Mesothelial cell of epicardium (in vitro differentiated cells): ENCODE measurements at regions not wholly inside any gene's neighbourhood (a gene's known extent, or its start where the extent isn't known, plus 50 kb on each side); places are given as distances from the start of the nearest gene placed in this dataset.

Source experiments
- DNase-seq, 2 experiments: peaks; one replicate each; pipeline ENCODE4 v3.0.0; 2021; ENCODE audit warnings: low spot score in 2 of 2; ENCODE audit not compliant: unreplicated experiment in 2 of 2
- H3K27ac Mint-ChIP-seq: 2 replicates; pipeline ENCODE4 v1.8.0; 2021; ENCODE audit warnings: mixed read lengths
- H3K27me3 Mint-ChIP-seq: 2 replicates; pipeline ENCODE4 v1.8.0; 2021; ENCODE audit warnings: low read depth, mixed read lengths
- H3K36me3 Mint-ChIP-seq: 2 replicates; pipeline ENCODE4 v1.8.0; 2021; ENCODE audit warnings: mixed read lengths
- H3K4me1 Mint-ChIP-seq: 2 replicates; pipeline ENCODE4 v1.8.0; 2021; ENCODE audit warnings: mixed read lengths
- H3K4me3 Mint-ChIP-seq: 2 replicates; pipeline ENCODE4 v1.8.0; 2021; ENCODE audit warnings: mild to moderate bottlenecking, moderate library complexity, mixed read lengths
- H3K9me3 Mint-ChIP-seq: 2 replicates; pipeline ENCODE4 v1.8.0; 2021; ENCODE audit warnings: mixed read lengths
- TF ChIP-seq, protein P1 (sequence below): fragments of 200-600 bp; sonication (generic); IDR thresholded peaks from one replicate; pipeline ENCODE4 v1.5.0; 2021; ENCODE audit warnings: antibody characterized with exemption; ENCODE audit not compliant: unreplicated experiment

DNA sequence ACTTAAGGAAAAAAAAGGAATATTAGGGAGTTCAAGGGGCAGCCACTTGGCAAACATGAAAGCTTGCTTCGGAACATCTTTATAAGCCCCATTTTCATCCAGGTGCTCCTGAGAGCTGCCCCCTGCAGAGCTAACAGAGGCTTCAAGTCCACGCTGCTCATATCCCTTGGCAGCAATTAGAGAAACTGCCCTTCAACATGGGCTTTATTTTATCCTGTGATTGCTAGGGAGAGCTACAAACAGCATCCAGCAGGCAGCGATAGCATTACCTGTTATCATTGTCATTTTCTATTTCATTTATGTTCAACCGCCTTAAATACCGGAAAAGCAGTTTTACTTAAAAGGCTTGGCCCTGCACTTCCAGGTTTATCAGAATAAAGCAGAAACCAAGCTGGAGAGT is 68.4 kb upstream of the MCTP2 start:
- H3K36me3 Mint-ChIP-seq = no peaks in the 10 kb centered on the region
- DNase-seq = no peak
- no peaks in the 10 kb centered on the region for H3K27me3 Mint-ChIP-seq
- peaks cover 5% of the 10 kb centered on the region for H3K9me3 Mint-ChIP-seq
- TF ChIP-seq, protein P1, sequence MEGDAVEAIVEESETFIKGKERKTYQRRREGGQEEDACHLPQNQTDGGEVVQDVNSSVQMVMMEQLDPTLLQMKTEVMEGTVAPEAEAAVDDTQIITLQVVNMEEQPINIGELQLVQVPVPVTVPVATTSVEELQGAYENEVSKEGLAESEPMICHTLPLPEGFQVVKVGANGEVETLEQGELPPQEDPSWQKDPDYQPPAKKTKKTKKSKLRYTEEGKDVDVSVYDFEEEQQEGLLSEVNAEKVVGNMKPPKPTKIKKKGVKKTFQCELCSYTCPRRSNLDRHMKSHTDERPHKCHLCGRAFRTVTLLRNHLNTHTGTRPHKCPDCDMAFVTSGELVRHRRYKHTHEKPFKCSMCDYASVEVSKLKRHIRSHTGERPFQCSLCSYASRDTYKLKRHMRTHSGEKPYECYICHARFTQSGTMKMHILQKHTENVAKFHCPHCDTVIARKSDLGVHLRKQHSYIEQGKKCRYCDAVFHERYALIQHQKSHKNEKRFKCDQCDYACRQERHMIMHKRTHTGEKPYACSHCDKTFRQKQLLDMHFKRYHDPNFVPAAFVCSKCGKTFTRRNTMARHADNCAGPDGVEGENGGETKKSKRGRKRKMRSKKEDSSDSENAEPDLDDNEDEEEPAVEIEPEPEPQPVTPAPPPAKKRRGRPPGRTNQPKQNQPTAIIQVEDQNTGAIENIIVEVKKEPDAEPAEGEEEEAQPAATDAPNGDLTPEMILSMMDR = no peak
- H3K4me1 Mint-ChIP-seq = peaks cover 3% of the 10 kb centered on the region
- no peak overlapping the region for H3K4me3 Mint-ChIP-seq
- H3K27ac Mint-ChIP-seq = no peak overlapping the region

DNA sequence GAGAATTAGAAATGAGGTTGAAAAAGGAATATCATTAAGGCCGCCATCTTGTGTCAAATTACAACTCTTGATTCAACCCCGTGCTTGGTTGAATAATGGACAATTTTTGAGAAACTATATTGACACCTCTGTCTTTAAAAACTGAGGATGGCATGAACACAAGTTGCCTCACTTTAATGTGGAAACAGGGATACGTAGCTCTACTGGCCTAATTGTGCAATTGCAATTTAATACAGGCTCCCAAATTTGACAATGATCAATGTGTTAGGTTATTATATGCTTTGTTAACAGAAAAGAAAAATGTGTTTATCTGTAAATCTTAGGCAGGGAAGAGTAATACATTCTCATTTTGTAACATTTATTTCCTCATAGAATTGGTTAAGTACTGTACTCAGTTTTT is 77.1 kb upstream of the MCTP2 start:
- TF ChIP-seq, protein P1 = no peak
- H3K27ac Mint-ChIP-seq = no peak overlapping the region
- no peaks in the 10 kb centered on the region for H3K36me3 Mint-ChIP-seq
- peaks cover 16% of the 10 kb centered on the region for H3K9me3 Mint-ChIP-seq
- peaks cover 4% of the 10 kb centered on the region for H3K27me3 Mint-ChIP-seq
- H3K4me1 Mint-ChIP-seq = peaks cover 7% of the 10 kb centered on the region
- DNase-seq = no peak
- H3K4me3 Mint-ChIP-seq = no peak overlapping the region

- peaks cover 18% of the 10 kb centered on the region for H3K9me3 Mint-ChIP-seq
- no peak for DNase-seq
- no peak overlapping the region for H3K4me3 Mint-ChIP-seq
- H3K27ac Mint-ChIP-seq = peak overlapping the region; percentile 25
- TF ChIP-seq, protein P1 = no peak
- peaks cover 9% of the 10 kb centered on the region for H3K27me3 Mint-ChIP-seq
- H3K36me3 Mint-ChIP-seq = peaks cover 3% of the 10 kb centered on the region
- peaks cover 4% of the 10 kb centered on the region for H3K4me1 Mint-ChIP-seq
Measured at GRCh38 chr15:94145046-94145445, 86.3 kb upstream of the MCTP2 start.

GRCh38 chr15:94141802-94142201 is 89.6 kb upstream of the MCTP2 start:
- Mint-ChIP-seq H3K9me3 (peaks cover 15% of the 10 kb centered on the region), H3K4me1 (peaks cover 4% of the 10 kb centered on the region), H3K27ac (no peak overlapping the region), H3K4me3 (no peak overlapping the region), H3K27me3 (peaks cover 24% of the 10 kb centered on the region), H3K36me3 (peaks cover 3% of the 10 kb centered on the region)
- TF ChIP-seq, protein P1 = no peak
- DNase-seq = no peak

DNA sequence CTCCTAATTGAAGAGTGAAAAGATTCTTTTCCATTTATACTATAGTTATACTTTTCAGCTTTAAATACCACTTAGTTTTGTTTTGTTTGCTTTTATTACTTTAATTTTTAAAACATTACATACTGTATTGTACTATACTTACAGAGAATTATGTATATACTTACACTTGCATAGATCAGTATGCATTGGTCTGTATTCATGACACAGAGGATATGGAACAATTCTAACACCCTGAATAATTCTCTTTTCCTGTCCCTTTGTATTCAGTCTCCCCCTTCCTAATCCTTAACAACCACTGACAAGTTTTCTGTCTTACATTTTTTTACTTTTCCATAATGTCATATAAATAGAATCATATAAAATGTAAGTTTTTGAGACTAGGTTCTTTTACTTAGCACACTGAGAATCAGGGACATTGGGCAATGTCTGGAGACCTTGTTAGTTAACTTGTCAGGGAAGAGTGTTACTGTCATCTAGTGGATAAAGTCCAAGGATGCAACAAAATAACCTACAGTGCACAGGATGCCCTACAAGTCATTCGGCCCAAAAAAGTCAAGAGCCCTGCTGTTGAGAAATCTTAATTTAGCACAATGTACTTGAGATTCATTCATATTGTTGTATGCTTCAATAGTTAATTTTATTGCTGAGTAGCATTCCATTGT is 95.7 kb upstream of the MCTP2 start:
- TF ChIP-seq, protein P1 = no peak
- Mint-ChIP-seq H3K27me3 (peaks cover 51% of the 10 kb centered on the region), H3K4me3 (no peak overlapping the region), H3K36me3 (no peaks in the 10 kb centered on the region), H3K27ac (no peak overlapping the region), H3K4me1 (no peaks in the 10 kb centered on the region), H3K9me3 (peaks cover 12% of the 10 kb centered on the region)
- DNase-seq = no peak
